ENCODE measurements at regions not wholly inside any gene's neighbourhood (a gene's known extent, or its start where the extent isn't known, plus 50 kb on each side); places are given as distances from the start of the nearest gene placed in this dataset.
A peak's percentile ranks its signal among the peaks of the same experiment; 100 is the strongest.

GRCh38 chr4:62490635-62491034 lies 1290.5 kb downstream of the ADGRL3 start:
- H3K9me3 ChIP-seq, result no peaks in the 10 kb centered on the region
- intact Hi-C loops (cut with DNase I), result no loop called here
- no peak for ATAC-seq
- no peak overlapping the region for H3K27ac ChIP-seq
- H3K36me3 ChIP-seq, result no peaks in the 10 kb centered on the region
- no peak for DNase-seq
- H3K27me3 ChIP-seq, result no peaks in the 10 kb centered on the region
- H3K4me1 ChIP-seq, result no peaks in the 10 kb centered on the region
- no peak overlapping the region for H3K4me3 ChIP-seq
- no peak for TF ChIP-seq CTCF (IDR thresholded peaks at IDR 0.05)

GRCh38 chr4:62487016-62487415 lies 1286.9 kb downstream of the ADGRL3 start:
- no peak for ATAC-seq
- Histone ChIP-seq H3K9me3 (no peaks in the 10 kb centered on the region), H3K27me3 (no peaks in the 10 kb centered on the region), H3K4me3 (no peak overlapping the region), H3K27ac (no peak overlapping the region), H3K36me3 (no peaks in the 10 kb centered on the region), H3K4me1 (no peaks in the 10 kb centered on the region)
- intact Hi-C loops (cut with DNase I), result no loop called here
- DNase-seq, result no peak
- TF ChIP-seq CTCF (IDR thresholded peaks at IDR 0.05), result no peak

- DNase-seq (no peak), ATAC-seq (no peak)
- Histone ChIP-seq H3K27me3 (no peaks in the 10 kb centered on the region), H3K9me3 (no peaks in the 10 kb centered on the region), H3K27ac (no peak overlapping the region), H3K4me3 (no peak overlapping the region), H3K36me3 (no peaks in the 10 kb centered on the region), H3K4me1 (no peaks in the 10 kb centered on the region)
- no peak for TF ChIP-seq CTCF (IDR thresholded peaks at IDR 0.05)
- intact Hi-C loops (cut with DNase I), result no loop called here
Observed at GRCh38 chr4:62484357-62484756, 1284.2 kb downstream of the ADGRL3 start.

- H3K27me3 ChIP-seq, result no peaks in the 10 kb centered on the region
- H3K9me3 ChIP-seq, result no peaks in the 10 kb centered on the region
- DNase-seq (no peak), ATAC-seq (no peak)
- no peaks in the 10 kb centered on the region for H3K4me1 ChIP-seq
- no peaks in the 10 kb centered on the region for H3K36me3 ChIP-seq
- no peak for TF ChIP-seq CTCF (IDR thresholded peaks at IDR 0.05)
- no peak overlapping the region for H3K27ac ChIP-seq
- no peak overlapping the region for H3K4me3 ChIP-seq
- intact Hi-C loops (cut with DNase I), result no loop called here
Observed at GRCh38 chr4:62482355-62482754, 1282.2 kb downstream of the ADGRL3 start.

GRCh38 chr4:62475596-62475995 lies 1275.5 kb downstream of the ADGRL3 start:
- Histone ChIP-seq H3K9me3 (no peaks in the 10 kb centered on the region), H3K36me3 (no peaks in the 10 kb centered on the region), H3K4me3 (no peak overlapping the region), H3K27me3 (no peaks in the 10 kb centered on the region), H3K27ac (no peak overlapping the region), H3K4me1 (no peaks in the 10 kb centered on the region)
- DNase-seq (peak in 1 of 4 donors; percentile 7), ATAC-seq (no peak)
- TF ChIP-seq CTCF (IDR thresholded peaks at IDR 0.05), result no peak
- intact Hi-C loops (cut with DNase I), result no loop called here
